Activated T-cell treated with anti-CD3 and anti-CD28 coated beads, Interleukin-2, amount 50 U/mL, for 24 hours (primary cell): ENCODE measurements at regions not wholly inside any gene's neighbourhood (a gene's known extent, or its start where the extent isn't known, plus 50 kb on each side); places are given as distances from the start of the nearest gene placed in this dataset.
"Not testable (repeated sequence)": the region's sequence is repeated elsewhere in the genome, so short reads cannot be mapped to it uniquely, and the experiment has no call there.

Experiments used
- DNase-seq: peaks from one replicate; pipeline ENCODE4 v3.0.0-alpha.2; 2020
- H3K27ac Mint-ChIP-seq: 2 replicates; pipeline ENCODE4 v1.8.0; 2020; ENCODE audit warnings: mild to moderate bottlenecking, mixed read lengths
- H3K27me3 Mint-ChIP-seq: 2 replicates; pipeline ENCODE4 v1.8.0; 2020; ENCODE audit warnings: mixed read lengths
- H3K36me3 Mint-ChIP-seq: 2 replicates; pipeline ENCODE4 v1.8.0; 2020; ENCODE audit warnings: low read depth, mixed read lengths
- H3K4me1 Mint-ChIP-seq: 2 replicates; pipeline ENCODE4 v1.8.0; 2020; ENCODE audit warnings: low read depth, mixed read lengths
- H3K4me3 Mint-ChIP-seq: 2 replicates; pipeline ENCODE4 v1.8.0; 2020; ENCODE audit warnings: mild to moderate bottlenecking, moderate library complexity, mixed read lengths
- H3K9me3 Mint-ChIP-seq: 2 replicates; pipeline ENCODE4 v1.8.0; 2020; ENCODE audit warnings: mixed read lengths

- H3K9me3 Mint-ChIP-seq = no peaks in the 10 kb centered on the region
- no peaks in the 10 kb centered on the region for H3K4me1 Mint-ChIP-seq
- H3K27ac Mint-ChIP-seq = no peak overlapping the region
- DNase-seq = no peak
- no peaks in the 10 kb centered on the region for H3K36me3 Mint-ChIP-seq
- H3K4me3 Mint-ChIP-seq = no peak overlapping the region
- H3K27me3 Mint-ChIP-seq = no peaks in the 10 kb centered on the region
These were observed 147.6 kb upstream of the PITX1 start for GRCh38 chr5:135181653-135182052.

GRCh38 chr5:135179308-135179980 lies 145.4 kb upstream of the PITX1 start:
- H3K36me3 Mint-ChIP-seq = no peaks in the 10 kb centered on the region
- H3K27me3 Mint-ChIP-seq = no peaks in the 10 kb centered on the region
- DNase-seq = no peak
- H3K4me1 Mint-ChIP-seq = no peaks in the 10 kb centered on the region
- H3K9me3 Mint-ChIP-seq = no peaks in the 10 kb centered on the region
- no peak overlapping the region for H3K27ac Mint-ChIP-seq
- H3K4me3 Mint-ChIP-seq = no peak overlapping the region

- Mint-ChIP-seq H3K27me3 (no peaks in the 10 kb centered on the region), H3K4me3 (no peak overlapping the region), H3K9me3 (no peaks in the 10 kb centered on the region), H3K27ac (no peak overlapping the region), H3K36me3 (no peaks in the 10 kb centered on the region), H3K4me1 (no peaks in the 10 kb centered on the region)
- no peak for DNase-seq
These were observed 144.6 kb upstream of the PITX1 start for GRCh38 chr5:135178476-135179155.

GRCh38 chr5:135177591-135177990 lies 143.6 kb upstream of the PITX1 start:
- no peak overlapping the region for H3K27ac Mint-ChIP-seq
- H3K27me3 Mint-ChIP-seq = peaks cover 9% of the 10 kb centered on the region
- H3K4me1 Mint-ChIP-seq = no peaks in the 10 kb centered on the region
- no peaks in the 10 kb centered on the region for H3K36me3 Mint-ChIP-seq
- no peak overlapping the region for H3K4me3 Mint-ChIP-seq
- no peak for DNase-seq
- no peaks in the 10 kb centered on the region for H3K9me3 Mint-ChIP-seq

GRCh38 chr5:135176991-135177390 lies 143.0 kb upstream of the PITX1 start:
- no peaks in the 10 kb centered on the region for H3K4me1 Mint-ChIP-seq
- H3K4me3 Mint-ChIP-seq = no peak overlapping the region
- H3K9me3 Mint-ChIP-seq = no peaks in the 10 kb centered on the region
- no peak for DNase-seq
- H3K36me3 Mint-ChIP-seq = no peaks in the 10 kb centered on the region
- H3K27me3 Mint-ChIP-seq = peaks cover 15% of the 10 kb centered on the region
- no peak overlapping the region for H3K27ac Mint-ChIP-seq

- no peak overlapping the region for H3K27ac Mint-ChIP-seq
- H3K36me3 Mint-ChIP-seq = no peaks in the 10 kb centered on the region
- peaks cover 32% of the 10 kb centered on the region for H3K27me3 Mint-ChIP-seq
- DNase-seq = no peak
- H3K4me3 Mint-ChIP-seq = no peak overlapping the region
- no peaks in the 10 kb centered on the region for H3K9me3 Mint-ChIP-seq
- H3K4me1 Mint-ChIP-seq = no peaks in the 10 kb centered on the region
These were observed 140.5 kb upstream of the PITX1 start for GRCh38 chr5:135174315-135175096.

- Mint-ChIP-seq H3K4me1 (no peaks in the 10 kb centered on the region), H3K27ac (no peak overlapping the region), H3K9me3 (no peaks in the 10 kb centered on the region), H3K27me3 (peaks cover 34% of the 10 kb centered on the region), H3K36me3 (no peaks in the 10 kb centered on the region), H3K4me3 (no peak overlapping the region)
- no peak for DNase-seq
These were observed 139.7 kb upstream of the PITX1 start for GRCh38 chr5:135173662-135174290.

- Mint-ChIP-seq H3K36me3 (no peaks in the 10 kb centered on the region), H3K9me3 (no peaks in the 10 kb centered on the region), H3K4me1 (no peaks in the 10 kb centered on the region), H3K4me3 (no peak overlapping the region), H3K27me3 (peaks cover 44% of the 10 kb centered on the region), H3K27ac (no peak overlapping the region)
- DNase-seq = no peak
These were observed 138.7 kb upstream of the PITX1 start for GRCh38 chr5:135172718-135173117.

- peaks cover 55% of the 10 kb centered on the region for H3K27me3 Mint-ChIP-seq
- H3K36me3 Mint-ChIP-seq = no peaks in the 10 kb centered on the region
- no peak for DNase-seq
- H3K27ac Mint-ChIP-seq = no peak overlapping the region
- H3K9me3 Mint-ChIP-seq = no peaks in the 10 kb centered on the region
- H3K4me3 Mint-ChIP-seq = no peak overlapping the region
- no peaks in the 10 kb centered on the region for H3K4me1 Mint-ChIP-seq
These were observed 137.3 kb upstream of the PITX1 start for GRCh38 chr5:135171336-135171735.

- Mint-ChIP-seq H3K4me1 (no peaks in the 10 kb centered on the region), H3K27ac (no peak overlapping the region), H3K27me3 (peaks cover 55% of the 10 kb centered on the region), H3K9me3 (no peaks in the 10 kb centered on the region), H3K36me3 (no peaks in the 10 kb centered on the region), H3K4me3 (no peak overlapping the region)
- DNase-seq = no peak
These were observed 136.5 kb upstream of the PITX1 start for GRCh38 chr5:135170500-135170899.

- H3K4me3 Mint-ChIP-seq = no peak overlapping the region
- no peaks in the 10 kb centered on the region for H3K9me3 Mint-ChIP-seq
- no peaks in the 10 kb centered on the region for H3K4me1 Mint-ChIP-seq
- H3K36me3 Mint-ChIP-seq = no peaks in the 10 kb centered on the region
- peaks cover 55% of the 10 kb centered on the region for H3K27me3 Mint-ChIP-seq
- no peak overlapping the region for H3K27ac Mint-ChIP-seq
- no peak for DNase-seq
These were observed 135.7 kb upstream of the PITX1 start for GRCh38 chr5:135169753-135170152.

- Mint-ChIP-seq H3K4me1 (no peaks in the 10 kb centered on the region), H3K36me3 (no peaks in the 10 kb centered on the region), H3K27me3 (peaks cover 57% of the 10 kb centered on the region), H3K9me3 (no peaks in the 10 kb centered on the region), H3K4me3 (no peak overlapping the region), H3K27ac (no peak overlapping the region)
- no peak for DNase-seq
These were observed 133.6 kb upstream of the PITX1 start for GRCh38 chr5:135167634-135168033.

GRCh38 chr5:135164873-135165614 lies 131.0 kb upstream of the PITX1 start:
- H3K27me3 Mint-ChIP-seq = peaks cover 50% of the 10 kb centered on the region
- not testable (repeated sequence) for H3K4me1 Mint-ChIP-seq, H3K4me3 Mint-ChIP-seq

GRCh38 chr5:135163964-135164363 lies 129.9 kb upstream of the PITX1 start:
- Mint-ChIP-seq H3K9me3 (peaks cover 9% of the 10 kb centered on the region), H3K4me1 (no peaks in the 10 kb centered on the region), H3K36me3 (no peaks in the 10 kb centered on the region), H3K4me3 (no peak overlapping the region), H3K27me3 (peaks cover 50% of the 10 kb centered on the region), H3K27ac (no peak overlapping the region)
- DNase-seq = no peak

More at GRCh38 chr5:135164873-135165614, 131.0 kb upstream of the PITX1 start:
- H3K27ac Mint-ChIP-seq, H3K9me3 Mint-ChIP-seq, H3K36me3 Mint-ChIP-seq, DNase-seq: not testable (repeated sequence)
